SU-DHL-6 (cell line): ENCODE measurements at regions not wholly inside any gene's neighbourhood (a gene's known extent, or its start where the extent isn't known, plus 50 kb on each side); places are given as distances from the start of the nearest gene placed in this dataset.

Experiments used
- EZH2phosphoT487 ChIP-seq: fragments of 200-600 bp; sonication (generic), shearing (Covaris generic); conservative IDR thresholded peaks from 2 replicates; pipeline ENCODE4 v1.6.1; 2018; ENCODE audit warnings: mild to moderate bottlenecking, antibody characterized with exemption, low read length, moderate library complexity, mixed read lengths
- TF ChIP-seq, protein P1 (sequence below): fragments of 200-600 bp; sonication (generic); IDR thresholded peaks from one replicate; pipeline ENCODE4 v1.5.1; 2017; ENCODE audit warnings: antibody characterized with exemption, mild to moderate bottlenecking, low read length, moderate library complexity; ENCODE audit not compliant: insufficient read depth, poor library complexity, severe bottlenecking

DNA sequence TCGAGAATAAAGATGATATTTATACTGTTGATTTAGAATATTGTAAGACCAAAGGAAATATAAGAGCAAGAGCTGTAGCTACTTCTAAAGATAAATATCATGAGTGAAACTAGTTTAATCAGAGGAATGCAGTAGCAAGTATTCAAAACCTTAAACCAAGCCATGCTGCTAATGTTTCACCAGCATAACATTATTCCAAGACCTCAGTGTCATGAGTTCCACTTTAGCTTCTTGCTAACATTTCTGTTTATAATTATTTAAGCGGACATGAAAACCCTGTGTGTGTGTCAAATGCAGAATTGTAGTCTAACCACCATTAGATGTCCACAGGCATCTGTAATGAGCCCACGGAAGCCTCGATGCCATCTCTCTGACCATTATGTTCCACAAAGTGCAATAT lies 752.6 kb upstream of the MARCKS start:
- TF ChIP-seq, protein P1, sequence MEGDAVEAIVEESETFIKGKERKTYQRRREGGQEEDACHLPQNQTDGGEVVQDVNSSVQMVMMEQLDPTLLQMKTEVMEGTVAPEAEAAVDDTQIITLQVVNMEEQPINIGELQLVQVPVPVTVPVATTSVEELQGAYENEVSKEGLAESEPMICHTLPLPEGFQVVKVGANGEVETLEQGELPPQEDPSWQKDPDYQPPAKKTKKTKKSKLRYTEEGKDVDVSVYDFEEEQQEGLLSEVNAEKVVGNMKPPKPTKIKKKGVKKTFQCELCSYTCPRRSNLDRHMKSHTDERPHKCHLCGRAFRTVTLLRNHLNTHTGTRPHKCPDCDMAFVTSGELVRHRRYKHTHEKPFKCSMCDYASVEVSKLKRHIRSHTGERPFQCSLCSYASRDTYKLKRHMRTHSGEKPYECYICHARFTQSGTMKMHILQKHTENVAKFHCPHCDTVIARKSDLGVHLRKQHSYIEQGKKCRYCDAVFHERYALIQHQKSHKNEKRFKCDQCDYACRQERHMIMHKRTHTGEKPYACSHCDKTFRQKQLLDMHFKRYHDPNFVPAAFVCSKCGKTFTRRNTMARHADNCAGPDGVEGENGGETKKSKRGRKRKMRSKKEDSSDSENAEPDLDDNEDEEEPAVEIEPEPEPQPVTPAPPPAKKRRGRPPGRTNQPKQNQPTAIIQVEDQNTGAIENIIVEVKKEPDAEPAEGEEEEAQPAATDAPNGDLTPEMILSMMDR = no peak
- TF ChIP-seq EZH2phosphoT487 = no peak
